A673 (cell line): ENCODE measurements at regions not wholly inside any gene's neighbourhood (a gene's known extent, or its start where the extent isn't known, plus 50 kb on each side); places are given as distances from the start of the nearest gene placed in this dataset.

ENCODE experiments used
- BruUV-seq: library from RNA; stranded (reverse); fragments of 400-500 nt; replicated peaks from 2 replicates; lab custom pipeline; 2021; lab: Mats Ljungman, UMichigan
- CTCF ChIA-PET: fragments of 300-600 bp; sonication (Branson Sonifier 250); formaldehyde crosslinking; loops from one replicate; lab custom pipeline; 2022; ENCODE audit warnings: antibody characterized with exemption; lab: Charles Lee
- POLR2A ChIA-PET: fragments of 300-600 bp; sonication (Branson Sonifier 250); formaldehyde crosslinking; loops from one replicate; lab custom pipeline; 2022; ENCODE audit warnings: antibody characterized with exemption; ENCODE audit not compliant: low non-redundant PET; lab: Charles Lee
- DNase-seq: peaks from one replicate; pipeline ENCODE4 v3.0.0-alpha.2; 2015; ENCODE audit warnings: low spot score
- H3K27ac ChIP-seq: fragments of 200-600 bp; sonication (generic); 2 replicates; pipeline ENCODE4 v1.5.1; 2016; ENCODE audit warnings: mixed run types, low read depth, mild to moderate bottlenecking, mixed read lengths, antibody characterized with exemption, low read length; ENCODE audit not compliant: poor library complexity, severe bottlenecking
- H3K27me3 ChIP-seq: fragments of 200-600 bp; sonication (generic); replicated peaks from 2 replicates; pipeline ENCODE4 v1.6.1; 2017; ENCODE audit warnings: mixed run types, low read depth, mild to moderate bottlenecking, mixed read lengths, antibody characterized with exemption, low read length; ENCODE audit not compliant: insufficient read depth, poor library complexity
- H3K36me3 ChIP-seq: fragments of 200-600 bp; sonication (generic); 2 replicates; pipeline ENCODE4 v1.6.1; 2016; ENCODE audit warnings: mixed run types, mild to moderate bottlenecking, mixed read lengths, antibody characterized with exemption, low read length; ENCODE audit not compliant: insufficient read depth, poor library complexity, severe bottlenecking
- H3K4me1 ChIP-seq: fragments of 200-600 bp; sonication (generic); 2 replicates; pipeline ENCODE4 v1.6.1; 2017; ENCODE audit warnings: mixed run types, mild to moderate bottlenecking, mixed read lengths, antibody characterized with exemption, low read length; ENCODE audit not compliant: insufficient read depth, poor library complexity, severe bottlenecking
- H3K4me3 ChIP-seq: fragments of 200-600 bp; sonication (generic); 2 replicates; pipeline ENCODE4 v1.5.1; 2016; ENCODE audit warnings: low read depth, mixed run types, mild to moderate bottlenecking, mixed read lengths, low read length; ENCODE audit not compliant: poor library complexity, severe bottlenecking
- H3K9me3 ChIP-seq: fragments of 200-600 bp; sonication (generic); 2 replicates; pipeline ENCODE4 v1.6.1; 2016; ENCODE audit warnings: mixed run types, low read depth, mild to moderate bottlenecking, mixed read lengths, antibody characterized with exemption, low read length; ENCODE audit not compliant: poor library complexity, severe bottlenecking
- EZH2 ChIP-seq: fragments of 200-600 bp; sonication (generic); IDR thresholded peaks from 2 replicates; pipeline ENCODE4 v1.6.1; 2017; ENCODE audit warnings: borderline replicate concordance, low read depth, mild to moderate bottlenecking, mixed read lengths, antibody characterized with exemption, low read length; ENCODE audit not compliant: poor library complexity, severe bottlenecking
- intact Hi-C: fragments of 100-400 bp; cut with micrococcal nuclease; formaldehyde crosslinking; loops from one replicate; pipeline ENCODE4 v1.10.0; 2022; ENCODE audit not compliant: unreplicated experiment
- TF ChIP-seq, protein P1 (sequence below): fragments of 300-800, 200-600 bp; sonication (generic); conservative IDR thresholded peaks from 2 replicates; pipeline ENCODE4 v1.5.1; 2017; ENCODE audit warnings: low read depth, mild to moderate bottlenecking, antibody characterized with exemption, low read length, moderate library complexity, mixed read lengths

- Histone ChIP-seq H3K27ac (no peak overlapping the region), H3K4me1 (no peaks in the 10 kb centered on the region), H3K9me3 (no peaks in the 10 kb centered on the region), H3K4me3 (no peak overlapping the region), H3K36me3 (no peaks in the 10 kb centered on the region), H3K27me3 (no peaks in the 10 kb centered on the region)
- TF ChIP-seq, protein P1, sequence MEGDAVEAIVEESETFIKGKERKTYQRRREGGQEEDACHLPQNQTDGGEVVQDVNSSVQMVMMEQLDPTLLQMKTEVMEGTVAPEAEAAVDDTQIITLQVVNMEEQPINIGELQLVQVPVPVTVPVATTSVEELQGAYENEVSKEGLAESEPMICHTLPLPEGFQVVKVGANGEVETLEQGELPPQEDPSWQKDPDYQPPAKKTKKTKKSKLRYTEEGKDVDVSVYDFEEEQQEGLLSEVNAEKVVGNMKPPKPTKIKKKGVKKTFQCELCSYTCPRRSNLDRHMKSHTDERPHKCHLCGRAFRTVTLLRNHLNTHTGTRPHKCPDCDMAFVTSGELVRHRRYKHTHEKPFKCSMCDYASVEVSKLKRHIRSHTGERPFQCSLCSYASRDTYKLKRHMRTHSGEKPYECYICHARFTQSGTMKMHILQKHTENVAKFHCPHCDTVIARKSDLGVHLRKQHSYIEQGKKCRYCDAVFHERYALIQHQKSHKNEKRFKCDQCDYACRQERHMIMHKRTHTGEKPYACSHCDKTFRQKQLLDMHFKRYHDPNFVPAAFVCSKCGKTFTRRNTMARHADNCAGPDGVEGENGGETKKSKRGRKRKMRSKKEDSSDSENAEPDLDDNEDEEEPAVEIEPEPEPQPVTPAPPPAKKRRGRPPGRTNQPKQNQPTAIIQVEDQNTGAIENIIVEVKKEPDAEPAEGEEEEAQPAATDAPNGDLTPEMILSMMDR, result no peak
- TF ChIP-seq EZH2, result no peak
- BruUV-seq, result no TSS peak
- POLR2A ChIA-PET, result no interaction called here
- DNase-seq, result no peak
- intact Hi-C loops, result no loop called here
- CTCF ChIA-PET, result no interaction called here
Observed at GRCh38 chr6:103516336-103516735, 1343.4 kb downstream of the HACE1 start.

DNA sequence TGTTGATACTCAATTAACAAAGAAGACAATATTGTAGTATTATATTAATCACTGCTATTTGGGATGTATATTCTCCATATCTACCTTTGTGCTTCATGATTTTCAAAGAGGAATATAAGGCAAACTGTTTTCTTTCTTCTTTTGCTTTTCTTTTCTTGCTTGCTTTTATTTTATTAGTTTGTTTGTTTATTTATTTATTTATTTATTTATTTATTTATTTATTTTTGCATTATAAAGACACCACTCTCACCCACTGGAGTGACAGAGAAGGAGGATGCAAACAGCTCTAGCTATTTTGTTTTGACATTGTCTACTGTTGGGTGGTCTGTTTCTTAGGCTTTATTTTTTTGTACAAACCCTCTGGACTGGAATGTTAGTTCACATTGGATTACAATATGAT lies 1352.7 kb downstream of the HACE1 start:
- BruUV-seq, result no TSS peak
- Histone ChIP-seq H3K36me3 (no peaks in the 10 kb centered on the region), H3K4me3 (no peak overlapping the region), H3K9me3 (no peaks in the 10 kb centered on the region), H3K4me1 (no peaks in the 10 kb centered on the region), H3K27me3 (no peaks in the 10 kb centered on the region), H3K27ac (no peak overlapping the region)
- DNase-seq, result no peak
- TF ChIP-seq, protein P1, result no peak
- no peak for TF ChIP-seq EZH2
- intact Hi-C loops, result no loop called here
- CTCF ChIA-PET, result no interaction called here
- POLR2A ChIA-PET, result no interaction called here

- no TSS peak for BruUV-seq
- CTCF ChIA-PET, result no interaction called here
- Histone ChIP-seq H3K4me3 (no peak overlapping the region), H3K27me3 (no peaks in the 10 kb centered on the region), H3K36me3 (no peaks in the 10 kb centered on the region), H3K4me1 (no peaks in the 10 kb centered on the region), H3K9me3 (no peaks in the 10 kb centered on the region), H3K27ac (no peak overlapping the region)
- intact Hi-C loops, result no loop called here
- no peak for DNase-seq
- TF ChIP-seq EZH2, result no peak
- TF ChIP-seq, protein P1, result no peak
- POLR2A ChIA-PET, result no interaction called here
Observed at GRCh38 chr6:103505155-103505518, 1354.6 kb downstream of the HACE1 start.
